Fibroblast of lung (primary cell): ENCODE measurements at regions not wholly inside any gene's neighbourhood (a gene's known extent, or its start where the extent isn't known, plus 50 kb on each side); places are given as distances from the start of the nearest gene placed in this dataset.

ENCODE experiments used
- DNase-seq, 2 donors: peaks; one replicate each; pipeline versions ENCODE4 v3.0.0 to v3.0.0-alpha.2; 2010; ENCODE audit warnings: low read depth in 2 of 2
- H2AFZ ChIP-seq: 2 replicates; pipeline ENCODE4 v1.5.1; 2012; ENCODE audit warnings: low read length, control low read depth, inconsistent platforms
- H3K27ac ChIP-seq: 2 replicates; pipeline ENCODE4 v1.5.1; 2011; ENCODE audit warnings: low read length, control low read depth; ENCODE audit not compliant: insufficient read depth
- H3K27me3 ChIP-seq: 2 replicates; pipeline ENCODE4 v1.5.1; 2011; ENCODE audit warnings: mild to moderate bottlenecking, low read length; ENCODE audit not compliant: control insufficient read depth, insufficient read depth
- H3K36me3 ChIP-seq: 2 replicates; pipeline ENCODE4 v1.5.1; 2011; ENCODE audit warnings: low read length; ENCODE audit not compliant: control insufficient read depth, insufficient read depth
- H3K4me1 ChIP-seq: 2 replicates; pipeline ENCODE4 v1.5.1; 2011; ENCODE audit warnings: low read length; ENCODE audit not compliant: control insufficient read depth, insufficient read depth; ENCODE audit errors: extremely low read depth
- H3K4me2 ChIP-seq: 2 replicates; pipeline ENCODE4 v1.5.1; 2011; ENCODE audit warnings: low read length, control low read depth; ENCODE audit not compliant: insufficient read depth; ENCODE audit errors: extremely low read depth
- H3K4me3 ChIP-seq, 4 experiments: fragments of 200-600 bp in 1 of 4; sonication (generic) in 1 of 4; replicated peaks in 1 of 4; 2 replicates each; pipeline ENCODE4 v1.5.1; 2011 to 2016; ENCODE audit warnings: low read length in 4 of 4, low read depth in 3 of 4, mild to moderate bottlenecking in 3 of 4, control low read depth in 2 of 4, inconsistent platforms in 1 of 4, mixed read lengths in 1 of 4; ENCODE audit not compliant: insufficient read depth in 1 of 4; ENCODE audit errors: control extremely low read depth in 1 of 4
- H3K79me2 ChIP-seq: 2 replicates; pipeline ENCODE4 v1.5.1; 2012; ENCODE audit warnings: mild to moderate bottlenecking, low read length, inconsistent platforms; ENCODE audit not compliant: control insufficient read depth, insufficient read depth
- H3K9ac ChIP-seq: 2 replicates; pipeline ENCODE4 v1.5.1; 2011; ENCODE audit warnings: mild to moderate bottlenecking, low read length, control low read depth; ENCODE audit not compliant: insufficient read depth
- H3K9me3 ChIP-seq: 2 replicates; pipeline ENCODE4 v1.5.1; 2012; ENCODE audit warnings: low read depth, low read length; ENCODE audit not compliant: control insufficient read depth, insufficient read depth
- H4K20me1 ChIP-seq: 2 replicates; pipeline ENCODE4 v1.5.1; 2011; ENCODE audit warnings: low read length; ENCODE audit not compliant: control insufficient read depth, insufficient read depth; ENCODE audit errors: extremely low read depth
- EZH2 ChIP-seq: IDR thresholded peaks from 2 replicates; pipeline ENCODE4 v1.5.1; 2012; ENCODE audit warnings: low read length, control low read depth, mild to moderate bottlenecking; ENCODE audit errors: missing control alignments
- TF ChIP-seq, protein P1 (sequence below), 2 donors: IDR thresholded peaks in 1 of 2; conservative IDR thresholded peaks in 1 of 2; 1 replicate in 1 of 2; 2 replicates in 1 of 2; pipeline ENCODE4 v1.5.1; 2011 to 2012; ENCODE audit warnings: low read length in 2 of 2, control low read depth in 1 of 2, inconsistent platforms in 1 of 2, low read depth in 1 of 2, mild to moderate bottlenecking in 1 of 2

DNA sequence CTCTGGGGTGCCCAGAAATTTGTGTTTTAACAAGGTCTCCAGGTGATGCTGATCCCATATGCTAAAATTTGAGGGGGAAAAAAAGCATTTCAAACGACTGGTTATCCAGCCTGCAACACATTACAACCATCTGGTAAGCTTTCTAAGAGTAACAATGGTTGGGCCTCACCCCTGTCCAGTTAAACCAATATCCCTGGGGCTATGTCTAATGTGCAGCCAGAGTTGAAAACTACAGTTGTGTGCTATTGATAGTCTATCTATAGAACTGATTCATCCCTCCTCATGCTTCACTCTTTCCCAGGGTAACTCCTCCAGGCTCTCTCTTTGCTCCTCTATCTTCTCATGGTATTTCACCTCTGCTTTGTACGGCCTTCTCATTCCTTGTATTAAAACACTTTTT lies 458.3 kb downstream of the MMUT start:
- TF ChIP-seq, protein P1, sequence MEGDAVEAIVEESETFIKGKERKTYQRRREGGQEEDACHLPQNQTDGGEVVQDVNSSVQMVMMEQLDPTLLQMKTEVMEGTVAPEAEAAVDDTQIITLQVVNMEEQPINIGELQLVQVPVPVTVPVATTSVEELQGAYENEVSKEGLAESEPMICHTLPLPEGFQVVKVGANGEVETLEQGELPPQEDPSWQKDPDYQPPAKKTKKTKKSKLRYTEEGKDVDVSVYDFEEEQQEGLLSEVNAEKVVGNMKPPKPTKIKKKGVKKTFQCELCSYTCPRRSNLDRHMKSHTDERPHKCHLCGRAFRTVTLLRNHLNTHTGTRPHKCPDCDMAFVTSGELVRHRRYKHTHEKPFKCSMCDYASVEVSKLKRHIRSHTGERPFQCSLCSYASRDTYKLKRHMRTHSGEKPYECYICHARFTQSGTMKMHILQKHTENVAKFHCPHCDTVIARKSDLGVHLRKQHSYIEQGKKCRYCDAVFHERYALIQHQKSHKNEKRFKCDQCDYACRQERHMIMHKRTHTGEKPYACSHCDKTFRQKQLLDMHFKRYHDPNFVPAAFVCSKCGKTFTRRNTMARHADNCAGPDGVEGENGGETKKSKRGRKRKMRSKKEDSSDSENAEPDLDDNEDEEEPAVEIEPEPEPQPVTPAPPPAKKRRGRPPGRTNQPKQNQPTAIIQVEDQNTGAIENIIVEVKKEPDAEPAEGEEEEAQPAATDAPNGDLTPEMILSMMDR (conservative IDR thresholded peaks at IDR 0.05 in 1 of 2, IDR thresholded peaks at IDR 0.05 in 1 of 2; ENCODE audit: low read depth in 1 of 2, low read length in 2 of 2): no peak
- TF ChIP-seq EZH2: no peak
- no peak for DNase-seq
- Histone ChIP-seq H3K4me2 (no peak overlapping the region), H2AFZ (no peak overlapping the region), H3K4me1 (no peaks in the 10 kb centered on the region), H3K9me3 (no peaks in the 10 kb centered on the region), H3K4me3 (no peak overlapping the region), H3K9ac (no peak overlapping the region), H3K79me2 (no peaks in the 10 kb centered on the region), H3K36me3 (no peaks in the 10 kb centered on the region), H3K27ac (no peak overlapping the region), H4K20me1 (no peaks in the 10 kb centered on the region), H3K27me3 (no peaks in the 10 kb centered on the region)

DNA sequence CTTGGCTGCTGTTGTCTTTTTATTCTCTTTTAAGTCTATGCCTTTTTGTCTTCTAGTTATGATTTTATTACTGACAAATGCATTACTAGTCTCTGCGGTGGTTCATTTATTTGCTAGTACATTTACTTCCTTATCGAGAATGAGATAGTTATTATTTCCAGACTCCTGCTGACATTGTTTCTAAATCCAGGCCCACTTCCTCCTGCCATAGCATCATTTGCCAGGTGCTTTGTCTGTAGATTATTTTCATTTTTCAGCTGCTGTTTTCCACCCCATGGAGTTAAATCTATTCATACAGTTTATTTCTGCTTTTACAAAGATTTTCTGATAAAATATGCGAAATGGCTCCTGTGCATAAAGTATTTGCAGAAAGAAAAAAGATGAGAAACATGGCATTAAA lies 459.7 kb downstream of the MMUT start:
- Histone ChIP-seq H4K20me1 (no peaks in the 10 kb centered on the region), H3K79me2 (no peaks in the 10 kb centered on the region), H3K4me3 (no peak overlapping the region), H3K4me2 (no peak overlapping the region), H3K9ac (no peak overlapping the region), H3K36me3 (no peaks in the 10 kb centered on the region), H3K27ac (no peak overlapping the region), H3K4me1 (no peaks in the 10 kb centered on the region), H3K27me3 (no peaks in the 10 kb centered on the region), H3K9me3 (no peaks in the 10 kb centered on the region), H2AFZ (no peak overlapping the region)
- no peak for DNase-seq
- no peak for TF ChIP-seq EZH2
- TF ChIP-seq, protein P1 (conservative IDR thresholded peaks at IDR 0.05 in 1 of 2, IDR thresholded peaks at IDR 0.05 in 1 of 2; ENCODE audit: low read depth in 1 of 2, low read length in 2 of 2): no peak

DNA sequence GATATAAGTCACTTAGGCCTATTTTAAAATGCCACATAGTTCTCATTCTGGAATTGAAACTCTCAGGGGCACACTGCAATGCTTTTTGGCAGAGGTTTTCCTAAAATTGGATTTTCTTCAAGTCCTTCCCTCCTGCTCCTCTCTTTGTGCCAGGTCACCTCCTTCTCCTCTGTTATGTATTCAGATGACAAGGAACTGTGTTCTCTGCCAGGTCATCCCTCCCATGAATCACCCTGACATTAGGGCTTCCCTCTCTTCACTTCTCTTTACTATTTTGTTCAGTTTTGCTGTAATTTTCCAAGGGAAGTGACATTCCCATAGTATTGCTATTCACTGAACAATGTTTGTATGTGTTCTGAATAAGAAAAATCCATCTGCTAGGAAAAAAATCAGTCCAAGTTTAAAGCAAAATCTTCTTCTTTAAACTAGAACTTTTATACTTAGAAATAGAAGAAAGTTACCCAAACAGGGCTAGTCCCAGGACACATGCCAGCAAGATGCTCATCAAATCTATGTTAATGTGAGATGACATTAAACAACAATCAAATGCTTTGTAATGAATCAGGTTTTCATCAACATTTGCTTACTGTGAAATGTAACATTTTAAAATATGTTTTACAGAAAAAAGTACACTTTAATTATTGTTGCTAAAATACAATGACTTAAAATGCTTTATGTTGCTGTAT lies 461.1 kb downstream of the MMUT start:
- no peak overlapping the region for H3K4me2 ChIP-seq
- H3K36me3 ChIP-seq: no peaks in the 10 kb centered on the region
- H3K9me3 ChIP-seq: no peaks in the 10 kb centered on the region
- H4K20me1 ChIP-seq: no peaks in the 10 kb centered on the region
- TF ChIP-seq, protein P1 (conservative IDR thresholded peaks at IDR 0.05 in 1 of 2, IDR thresholded peaks at IDR 0.05 in 1 of 2; ENCODE audit: low read depth in 1 of 2, low read length in 2 of 2): no peak
- no peak for TF ChIP-seq EZH2
- H2AFZ ChIP-seq: no peak overlapping the region
- H3K4me3 ChIP-seq: no peak overlapping the region
- H3K4me1 ChIP-seq: no peaks in the 10 kb centered on the region
- no peak overlapping the region for H3K27ac ChIP-seq
- DNase-seq: peak; percentile 19 to 38
- H3K27me3 ChIP-seq: no peaks in the 10 kb centered on the region
- H3K9ac ChIP-seq: no peak overlapping the region
- H3K79me2 ChIP-seq: no peaks in the 10 kb centered on the region
